K562 (cell line): ENCODE measurements at regions not wholly inside any gene's neighbourhood (a gene's known extent, or its start where the extent isn't known, plus 50 kb on each side); places are given as distances from the start of the nearest gene placed in this dataset.

ENCODE experiments used
- ATAC-seq: fragments of 200-7000 bp; cut with Tn5 transposase; 3 replicates; pipeline ENCODE4 v1.9.1; 2020; ENCODE audit warnings: moderate library complexity
- BruUV-seq: library from RNA; stranded (reverse); fragments of 400-500 nt; replicated peaks from 2 replicates; lab custom pipeline; 2021; lab: Mats Ljungman, UMichigan
- CTCF ChIA-PET: fragments of 300-600 bp; formaldehyde crosslinking; extraction: SDS; loops from one replicate; lab custom pipeline; 2021; ENCODE audit warnings: low intra/inter-chr PET ratio; lab: Yijun Ruan, JAX
- POLR2A ChIA-PET: fragments of 300-600, 350-650 bp; sonication (Branson Sonifier 250); formaldehyde crosslinking; extraction: SDS; loops from one replicate; lab custom pipeline; 2021; ENCODE audit warnings: antibody characterized with exemption, inconsistent platforms; lab: Yijun Ruan, JAX
- DNase-seq, 4 experiments: peaks; one replicate each; pipeline versions ENCODE4 v3.0.0 to v3.0.0-alpha.2; 2011 to 2018; ENCODE audit warnings: low spot score in 3 of 4, mixed read lengths in 3 of 4; ENCODE audit errors: extremely low read depth in 1 of 4
- FAIRE-seq: peaks from 2 replicates; lab custom pipeline; 2011; peaks lifted over from hg19 to GRCh38; lab: Jason Lieb, UNC
- H2AFZ ChIP-seq: 2 replicates; pipeline ENCODE4 v1.6.0; 2011; ENCODE audit warnings: low read depth, low read length, control low read depth, inconsistent platforms
- H3K27ac ChIP-seq: fragments of 200-600 bp; 3 replicates; pipeline ENCODE4 v1.8.0; 2011; ENCODE audit warnings: low read depth, mild to moderate bottlenecking, control low read depth, inconsistent platforms, low read length, moderate library complexity, mixed read lengths; ENCODE audit errors: extremely low read depth
- H3K27me3 ChIP-seq, 2 experiments: fragments of 300-600 bp in 1 of 2; 2 replicates in 1 of 2; 3 replicates in 1 of 2; pipeline versions ENCODE4 v1.6.0 to v1.8.0; 2011; ENCODE audit warnings: inconsistent platforms in 2 of 2, low read length in 2 of 2, mild to moderate bottlenecking in 1 of 2, mixed read lengths in 1 of 2, moderate library complexity in 1 of 2; ENCODE audit not compliant: control insufficient read depth in 2 of 2, insufficient read depth in 2 of 2
- H3K36me3 ChIP-seq: fragments of 300-600 bp; 3 replicates; pipeline ENCODE4 v1.8.0; 2011; ENCODE audit warnings: mild to moderate bottlenecking, low read length, inconsistent platforms; ENCODE audit not compliant: control insufficient read depth, insufficient read depth
- H3K4me1 ChIP-seq, 2 experiments: fragments of 200-600 bp in 1 of 2; replicated peaks in 1 of 2; 2 replicates in 1 of 2; 3 replicates in 1 of 2; pipeline versions ENCODE4 v1.5.1 to v1.8.0; 2011; ENCODE audit warnings: inconsistent platforms in 2 of 2, low read length in 2 of 2, mild to moderate bottlenecking in 1 of 2, mixed read lengths in 1 of 2, moderate library complexity in 1 of 2; ENCODE audit not compliant: control insufficient read depth in 2 of 2, insufficient read depth in 2 of 2
- H3K4me2 ChIP-seq: 2 replicates; pipeline ENCODE4 v1.6.1; 2011; ENCODE audit warnings: low read length, control low read depth, inconsistent platforms, mixed read lengths; ENCODE audit not compliant: insufficient read depth
- H3K4me3 ChIP-seq: fragments of 200-600 bp; sonication (generic), shearing (Covaris generic); 2 replicates; pipeline ENCODE4 v1.5.1; 2016; ENCODE audit warnings: control low read depth, inconsistent platforms
- H3K79me2 ChIP-seq: fragments of 200-600 bp; 3 replicates; pipeline ENCODE4 v1.8.0; 2011; ENCODE audit warnings: low read length, inconsistent platforms; ENCODE audit not compliant: control insufficient read depth, insufficient read depth
- H3K9ac ChIP-seq, 2 experiments: 2 replicates each; pipeline versions ENCODE4 v1.6.0 to v1.6.1; 2011; ENCODE audit warnings: low read depth in 2 of 2, low read length in 2 of 2, control low read depth in 1 of 2, inconsistent platforms in 1 of 2, mild to moderate bottlenecking in 1 of 2, mixed read lengths in 1 of 2; ENCODE audit not compliant: insufficient read depth in 1 of 2
- H3K9me1 ChIP-seq: one replicate; pipeline ENCODE4 v1.6.0; 2011; ENCODE audit warnings: inconsistent platforms, mild to moderate bottlenecking, low read length, moderate library complexity; ENCODE audit not compliant: control insufficient read depth, insufficient read depth
- H3K9me3 ChIP-seq: replicated peaks from 2 replicates; pipeline ENCODE4 v1.5.1; 2011; ENCODE audit warnings: low read depth, low read length, inconsistent platforms; ENCODE audit not compliant: control insufficient read depth, insufficient read depth
- H4K20me1 ChIP-seq: replicated peaks from 2 replicates; pipeline ENCODE4 v1.6.1; 2011; ENCODE audit warnings: low read length, inconsistent platforms, mixed read lengths; ENCODE audit not compliant: control insufficient read depth, insufficient read depth
- HBP1 ChIP-seq: fragments of 450-650 bp; formaldehyde crosslinking; IDR thresholded peaks from 2 replicates; pipeline ENCODE4 v1.4.0; 2022; ENCODE audit warnings: missing genetic modification characterization
- HDAC2 ChIP-seq: fragments of 450-650 bp; IDR thresholded peaks from 2 replicates; pipeline ENCODE4 v1.6.1; 2016; ENCODE audit warnings: mild to moderate bottlenecking
- HES1 ChIP-seq: fragments of 450-650 bp; IDR thresholded peaks from 2 replicates; pipeline ENCODE4 v1.6.1; 2016; ENCODE audit warnings: low read depth, mild to moderate bottlenecking, moderate library complexity
- KDM1A ChIP-seq, 2 experiments: fragments of 450-650 bp; IDR thresholded peaks; 2 replicates each; pipeline ENCODE4 v1.6.1; 2016; ENCODE audit warnings: mild to moderate bottlenecking in 2 of 2
- KLF13 ChIP-seq: fragments of 450-650 bp; IDR thresholded peaks from 2 replicates; pipeline ENCODE4 v1.6.1; 2016; ENCODE audit warnings: missing genetic modification characterization, low read depth, mild to moderate bottlenecking, missing compliant biosample characterization, moderate library complexity, borderline replicate concordance
- POLR2AphosphoS5 ChIP-seq: IDR thresholded peaks from 2 replicates; pipeline ENCODE4 v1.6.1; 2011; ENCODE audit warnings: mild to moderate bottlenecking, low read depth, low read length, moderate library complexity; ENCODE audit not compliant: control insufficient read depth, insufficient read depth
- PRDM10 ChIP-seq: fragments of 450-650 bp; IDR thresholded peaks from 2 replicates; pipeline ENCODE4 v1.6.1; 2018; ENCODE audit not compliant: partially characterized antibody
- PTTG1 ChIP-seq: fragments of 450-650 bp; IDR thresholded peaks from 2 replicates; pipeline ENCODE4 v1.6.1; 2016; ENCODE audit warnings: low read depth, mild to moderate bottlenecking, missing genetic modification characterization, missing compliant biosample characterization
- PURB ChIP-seq: sonication (generic); formaldehyde crosslinking; IDR thresholded peaks from 2 replicates; pipeline ENCODE4 v1.9.0; 2021; ENCODE audit warnings: low read depth, mild to moderate bottlenecking, missing genetic modification reagents
- SMAD2 ChIP-seq: fragments of 150-350 bp; IDR thresholded peaks from 2 replicates; pipeline ENCODE4 v1.6.1; 2014; ENCODE audit warnings: low read depth, mild to moderate bottlenecking, low read length
- TCFL5 ChIP-seq: fragments of 250-450 bp; sonication (Bioruptor Pico); conservative IDR thresholded peaks from 2 replicates; pipeline ENCODE4 v1.6.1; 2021; ENCODE audit warnings: mild to moderate bottlenecking, moderate library complexity, matching md5 sums
- ZNF12 ChIP-seq: sonication (generic); formaldehyde crosslinking; IDR thresholded peaks from 2 replicates; pipeline ENCODE4 v1.4.0; 2020; ENCODE audit warnings: mild to moderate bottlenecking, missing genetic modification reagents
- ZNF165 ChIP-seq: fragments of 250-450 bp; sonication (Bioruptor Pico); IDR thresholded peaks from 2 replicates; pipeline ENCODE4 v1.4.0; 2020; ENCODE audit warnings: borderline replicate concordance
- ZNF197 ChIP-seq: fragments of 200-800 bp; sonication (Bioruptor generic); IDR thresholded peaks from 2 replicates; pipeline ENCODE4 v1.6.1; 2016; ENCODE audit warnings: low read depth, missing genetic modification characterization, missing compliant biosample characterization
- ZNF408 ChIP-seq: fragments of 250-450 bp; sonication (Bioruptor Pico); IDR thresholded peaks from 2 replicates; pipeline ENCODE4 v1.4.0; 2020; ENCODE audit warnings: low read depth, mild to moderate bottlenecking, moderate library complexity
- WGBS: fragments of 100-300 bp; shearing (Covaris generic); methylation state at CpG from one replicate; pipeline ENCODE4 v1.1.6; 2016; ENCODE audit warnings: low coverage, mixed read lengths; ENCODE audit not compliant: insufficient coverage; ENCODE audit errors: missing lambda C conversion rate; 5-methylcytosine and 5-hydroxymethylcytosine counted together
- in situ Hi-C: fragments of 300-500 bp; cut with MboI; formaldehyde crosslinking; loops from 4 replicates; pipeline ENCODE4 v1.15.0; 2018; ENCODE audit warnings: inconsistent platforms, mixed read lengths
- intact Hi-C: fragments of 100-400 bp; cut with micrococcal nuclease; formaldehyde crosslinking; loops from 2 replicates; pipeline ENCODE4 v1.14.2; 2022
- TF ChIP-seq, protein P1 (sequence below): sonication (generic); formaldehyde crosslinking; IDR thresholded peaks from 2 replicates; pipeline ENCODE4 v1.8.1; 2022; ENCODE audit warnings: missing genetic modification reagents

DNA sequence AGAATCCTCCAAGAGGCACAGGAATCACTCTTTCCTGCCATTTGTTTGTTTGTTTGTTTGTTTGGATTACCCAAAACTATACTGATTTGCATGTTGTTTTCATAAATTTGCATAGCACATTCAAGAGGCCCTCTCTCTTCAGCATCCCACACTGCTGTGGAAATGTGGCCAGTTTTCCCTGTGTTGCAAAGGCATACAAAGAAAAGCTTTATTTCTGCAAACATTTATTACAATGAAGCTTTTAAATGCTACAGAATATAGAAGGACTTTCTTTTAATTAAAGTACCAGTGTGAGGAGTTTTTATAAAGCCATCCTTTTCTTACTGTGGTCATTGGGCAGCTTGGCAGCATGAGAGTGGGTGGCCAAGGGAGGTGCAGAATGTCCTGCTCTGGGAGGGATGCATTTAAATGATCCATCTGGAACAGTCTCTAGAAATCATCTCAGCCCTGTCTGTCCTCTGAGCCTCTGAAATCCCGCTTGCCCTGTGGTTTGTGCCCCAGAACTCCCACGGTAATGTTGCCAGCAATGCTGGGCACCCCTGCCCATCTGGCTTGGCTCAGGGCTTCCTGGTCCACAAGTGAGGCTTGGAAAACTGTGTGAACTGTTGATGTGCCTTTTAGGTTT is 356.8 kb upstream of the KIF2A start:
- no peaks in the 10 kb centered on the region for H3K4me1 ChIP-seq
- H3K4me3 ChIP-seq = no peak overlapping the region
- H3K9me1 ChIP-seq = no peaks in the 10 kb centered on the region
- DNase-seq (no peak), FAIRE-seq (no peak), ATAC-seq (no peak)
- POLR2A ChIA-PET = no interaction called here
- WGBS = 5% methylated on average over 2 of the region's 2 CpGs
- CTCF ChIA-PET = no interaction called here
- no peaks in the 10 kb centered on the region for H4K20me1 ChIP-seq
- no peak overlapping the region for H3K4me2 ChIP-seq
- H2AFZ ChIP-seq = no peak overlapping the region
- H3K79me2 ChIP-seq = no peaks in the 10 kb centered on the region
- no peak overlapping the region for H3K27ac ChIP-seq
- H3K9ac ChIP-seq = no peak overlapping the region
- H3K27me3 ChIP-seq = no peaks in the 10 kb centered on the region; a peak in 1 of 5 replicates
- no peaks in the 10 kb centered on the region for H3K9me3 ChIP-seq
- no TSS peak for BruUV-seq
- no peaks in the 10 kb centered on the region for H3K36me3 ChIP-seq
- intact Hi-C loops (no loop called here), in situ Hi-C loops (no loop called here)
- no peak for TF ChIP-seq ZNF165
- TF ChIP-seq ZNF197 (CRISPR knock-in tag) = no peak
- no peak for TF ChIP-seq POLR2AphosphoS5
- TF ChIP-seq PRDM10 = no peak
- no peak for TF ChIP-seq KLF13 (tag)
- no peak for TF ChIP-seq SMAD2
- TF ChIP-seq, protein P1, sequence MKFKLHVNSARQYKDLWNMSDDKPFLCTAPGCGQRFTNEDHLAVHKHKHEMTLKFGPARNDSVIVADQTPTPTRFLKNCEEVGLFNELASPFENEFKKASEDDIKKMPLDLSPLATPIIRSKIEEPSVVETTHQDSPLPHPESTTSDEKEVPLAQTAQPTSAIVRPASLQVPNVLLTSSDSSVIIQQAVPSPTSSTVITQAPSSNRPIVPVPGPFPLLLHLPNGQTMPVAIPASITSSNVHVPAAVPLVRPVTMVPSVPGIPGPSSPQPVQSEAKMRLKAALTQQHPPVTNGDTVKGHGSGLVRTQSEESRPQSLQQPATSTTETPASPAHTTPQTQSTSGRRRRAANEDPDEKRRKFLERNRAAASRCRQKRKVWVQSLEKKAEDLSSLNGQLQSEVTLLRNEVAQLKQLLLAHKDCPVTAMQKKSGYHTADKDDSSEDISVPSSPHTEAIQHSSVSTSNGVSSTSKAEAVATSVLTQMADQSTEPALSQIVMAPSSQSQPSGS = no peak
- TF ChIP-seq KDM1A (IDR thresholded peaks at IDR 0.05) = no peak
- TF ChIP-seq TCFL5 (CRISPR knock-in tag) = no peak
- no peak for TF ChIP-seq HDAC2
- no peak for TF ChIP-seq ZNF12 (CRISPR knock-in tag)
- TF ChIP-seq PURB (CRISPR knock-in tag) = no peak
- no peak for TF ChIP-seq PTTG1 (tag)
- TF ChIP-seq HBP1 (CRISPR knock-in tag) = no peak
- no peak for TF ChIP-seq ZNF408 (CRISPR knock-in tag)
- no peak for TF ChIP-seq HES1
